RCC 7860 (cell line): ENCODE measurements at regions not wholly inside any gene's neighbourhood (a gene's known extent, or its start where the extent isn't known, plus 50 kb on each side); places are given as distances from the start of the nearest gene placed in this dataset.

Experiments used
- DNase-seq: peaks from one replicate; pipeline ENCODE4 v3.0.0-alpha.2; 2015; ENCODE audit warnings: low spot score
- FAIRE-seq: peaks from 2 replicates; lab custom pipeline; 2012; peaks lifted over from hg19 to GRCh38; lab: Jason Lieb, UNC

DNA sequence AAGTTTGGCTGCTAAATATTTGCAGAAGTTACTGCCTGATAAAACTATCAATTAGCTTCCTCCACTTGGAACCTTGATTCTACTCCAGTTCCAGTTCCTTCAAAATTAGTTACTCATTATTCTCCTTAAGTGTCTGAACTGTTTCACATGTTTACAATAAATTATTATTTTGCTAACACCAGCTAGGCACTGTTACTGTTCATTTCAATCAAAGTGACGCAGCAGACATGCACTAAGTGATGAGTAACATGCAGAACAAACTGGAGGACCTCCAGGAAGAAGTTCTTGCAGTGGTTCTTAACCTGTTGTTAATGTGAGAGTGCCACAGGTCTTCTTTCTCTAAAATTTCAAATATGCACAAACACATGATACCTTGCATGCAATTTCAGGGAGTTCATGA lies 491.8 kb upstream of the SEMA3A start:
- FAIRE-seq = no peak
- DNase-seq = no peak

- no peak for DNase-seq
- FAIRE-seq = no peak
These were observed 490.4 kb upstream of the SEMA3A start for GRCh38 chr7:84684836-84685480.

- no peak for FAIRE-seq
- DNase-seq = no peak
These were observed 488.0 kb upstream of the SEMA3A start for GRCh38 chr7:84682543-84682942.

DNA sequence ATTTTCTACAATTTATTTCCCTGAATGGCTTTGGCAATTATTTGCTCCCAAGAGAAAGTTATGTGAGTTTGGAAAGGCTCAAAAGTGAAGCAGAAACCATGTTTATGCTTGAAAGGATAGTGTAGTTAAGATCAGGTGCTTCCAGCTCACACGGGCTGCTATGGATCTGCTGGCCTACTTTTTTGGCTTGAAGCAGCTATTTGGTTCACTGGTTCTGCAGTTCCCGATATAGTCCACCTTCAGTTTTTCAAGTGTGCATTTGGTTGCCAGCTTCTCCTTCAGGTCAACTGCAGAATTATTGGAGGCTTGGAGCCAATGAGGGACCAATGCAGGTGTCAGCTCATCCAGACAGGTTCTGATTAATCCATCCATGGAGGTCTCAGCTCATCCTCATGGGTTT lies 484.3 kb upstream of the SEMA3A start:
- FAIRE-seq = no peak
- no peak for DNase-seq

GRCh38 chr7:84677117-84677732 lies 482.6 kb upstream of the SEMA3A start:
- no peak for FAIRE-seq

GRCh38 chr7:84675633-84676034 lies 481.0 kb upstream of the SEMA3A start:
- DNase-seq (no peak), FAIRE-seq (no peak)

More at GRCh38 chr7:84677117-84677732, 482.6 kb upstream of the SEMA3A start:
- DNase-seq = no peak

- DNase-seq = no peak
These were observed 479.8 kb upstream of the SEMA3A start for GRCh38 chr7:84674236-84674913.

GRCh38 chr7:84669177-84669732 lies 474.7 kb upstream of the SEMA3A start:
- FAIRE-seq = no peak
- no peak for DNase-seq

More at GRCh38 chr7:84674236-84674913, 479.8 kb upstream of the SEMA3A start:
- FAIRE-seq = no peak

GRCh38 chr7:84668116-84668515 lies 473.5 kb upstream of the SEMA3A start:
- DNase-seq (no peak), FAIRE-seq (no peak)

- FAIRE-seq = no peak
- no peak for DNase-seq
These were observed 472.1 kb upstream of the SEMA3A start for GRCh38 chr7:84666651-84667050.

DNA sequence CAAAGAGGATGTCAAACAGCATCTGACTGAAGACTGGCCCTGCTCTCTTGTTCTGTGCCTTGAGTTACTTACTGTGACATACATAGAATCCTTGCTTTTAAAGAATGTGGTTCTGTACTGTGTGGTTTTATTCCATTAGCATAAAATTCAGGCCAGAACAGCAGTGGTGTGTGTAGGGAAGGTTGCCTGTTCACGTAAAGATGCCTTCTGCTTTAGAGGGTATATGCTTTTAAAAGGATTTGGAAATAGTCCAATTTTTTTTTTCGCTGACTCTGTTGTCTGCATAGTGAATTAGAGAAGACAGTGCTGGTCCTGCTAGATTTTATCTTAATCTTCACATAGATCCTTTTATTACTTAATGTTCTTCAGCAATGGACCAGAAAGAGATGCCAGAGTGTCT lies 470.8 kb upstream of the SEMA3A start:
- DNase-seq (no peak), FAIRE-seq (no peak)

GRCh38 chr7:84664626-84665025 lies 470.0 kb upstream of the SEMA3A start:
- DNase-seq = no peak
- no peak for FAIRE-seq

GRCh38 chr7:84663224-84663623 lies 468.6 kb upstream of the SEMA3A start:
- DNase-seq (no peak), FAIRE-seq (no peak)

DNA sequence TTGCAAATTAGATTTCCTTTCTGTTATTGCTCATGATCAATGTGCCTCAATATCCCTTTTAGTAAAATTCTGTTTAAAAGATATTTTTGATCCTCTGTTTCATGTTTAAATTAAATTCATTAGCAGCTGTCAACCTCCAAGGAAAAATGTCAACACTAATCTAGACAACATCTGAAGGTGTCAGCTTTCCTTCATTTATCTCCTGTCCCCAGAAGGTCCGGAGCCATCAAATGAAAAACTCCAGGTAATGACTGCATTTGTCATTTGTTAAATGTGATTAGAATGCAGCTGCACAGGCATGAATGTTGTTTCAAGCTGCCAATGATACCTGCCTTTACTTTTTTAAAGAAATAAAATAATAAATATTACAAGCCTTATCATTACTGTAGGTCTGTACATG lies 463.7 kb upstream of the SEMA3A start:
- DNase-seq = no peak
- FAIRE-seq = no peak

GRCh38 chr7:84654273-84654672 lies 459.7 kb upstream of the SEMA3A start:
- DNase-seq (no peak), FAIRE-seq (no peak)

DNA sequence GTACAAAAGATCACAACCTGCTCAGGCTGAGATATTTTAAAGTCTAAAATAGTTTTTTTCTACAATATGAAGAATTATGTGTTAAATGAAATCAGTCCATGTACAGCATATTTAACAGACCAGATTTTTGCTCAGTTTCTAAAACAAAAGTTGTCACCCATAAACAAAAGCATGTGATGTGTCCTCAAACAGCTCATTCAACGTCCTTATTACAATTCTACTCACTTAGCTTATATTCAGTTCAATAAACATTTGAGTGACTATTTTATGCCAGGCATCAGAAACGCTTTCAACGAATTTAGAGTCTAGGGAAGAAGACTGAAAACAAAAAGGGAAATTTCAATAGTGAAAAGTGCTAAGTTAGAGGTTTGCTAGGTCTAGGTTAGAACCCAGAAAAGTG lies 457.3 kb upstream of the SEMA3A start:
- no peak for FAIRE-seq

DNA sequence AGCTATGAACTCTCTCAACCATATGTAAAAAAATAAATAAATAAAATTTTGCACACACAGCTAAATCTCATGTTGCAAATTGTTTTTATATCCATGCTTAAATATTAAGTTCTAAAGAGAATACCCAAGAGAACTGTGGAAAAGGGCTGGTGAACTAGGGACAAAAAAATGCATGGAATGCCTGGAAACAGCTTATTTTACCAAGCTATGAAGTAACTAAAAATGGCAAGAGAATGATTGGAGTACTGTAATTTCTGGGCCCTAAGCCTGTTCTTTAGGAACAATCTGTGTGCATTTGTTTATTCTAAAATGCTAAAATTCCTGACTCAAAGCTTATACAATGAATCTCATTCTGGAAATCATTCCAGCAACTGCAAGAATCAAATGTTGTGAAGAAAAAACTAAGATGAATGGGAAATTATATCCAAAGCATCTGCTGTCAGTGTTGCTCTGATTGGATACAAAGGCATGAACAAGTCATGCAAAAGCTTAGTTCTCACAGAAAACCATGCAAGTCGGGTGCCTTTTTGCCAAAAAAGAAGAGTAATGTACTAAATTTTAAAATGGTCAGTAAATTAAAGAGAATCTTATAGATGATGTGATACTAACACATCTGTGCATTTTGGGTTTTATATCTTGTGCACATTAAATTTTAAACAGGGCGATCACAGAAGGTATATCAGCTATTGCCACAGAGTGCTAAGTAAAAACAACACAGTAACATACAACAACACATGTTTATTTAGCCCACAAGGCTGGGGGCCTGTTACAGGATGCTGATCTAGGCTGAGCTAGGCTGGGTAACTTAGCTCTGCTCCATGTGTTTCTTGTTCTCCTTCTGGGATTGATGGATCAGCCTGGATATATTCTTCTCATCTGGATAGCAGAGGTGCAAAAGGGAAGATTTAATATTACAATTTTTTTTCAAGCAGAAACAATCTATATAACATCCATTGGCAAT lies 453.5 kb upstream of the SEMA3A start:
- FAIRE-seq = no peak

More for the DNA sequence above, 457.3 kb upstream of the SEMA3A start:
- no peak for DNase-seq

GRCh38 chr7:84642611-84643010 lies 448.0 kb upstream of the SEMA3A start:
- no peak for DNase-seq
- no peak for FAIRE-seq

More for the DNA sequence above, 453.5 kb upstream of the SEMA3A start:
- peak; percentile 44 for DNase-seq

DNA sequence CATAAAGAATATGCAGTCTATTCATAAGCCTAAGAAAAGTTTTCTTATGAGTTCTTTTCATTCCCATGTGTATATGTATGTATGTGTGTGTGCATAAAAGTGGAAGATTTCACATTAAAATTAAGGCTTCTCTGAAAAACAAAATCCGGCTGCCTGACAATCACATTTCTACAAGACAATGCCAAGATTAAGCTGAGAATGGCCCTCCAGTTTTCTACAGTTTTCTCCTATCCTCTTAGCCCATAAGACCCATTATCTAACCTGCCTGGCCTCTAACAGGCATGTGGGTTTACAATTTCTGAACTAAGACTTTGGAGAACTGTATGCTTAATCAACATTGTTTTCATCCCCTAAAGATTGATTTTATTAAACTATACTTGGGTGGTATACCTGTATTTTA lies 446.0 kb upstream of the SEMA3A start:
- FAIRE-seq (no peak), DNase-seq (no peak)

DNA sequence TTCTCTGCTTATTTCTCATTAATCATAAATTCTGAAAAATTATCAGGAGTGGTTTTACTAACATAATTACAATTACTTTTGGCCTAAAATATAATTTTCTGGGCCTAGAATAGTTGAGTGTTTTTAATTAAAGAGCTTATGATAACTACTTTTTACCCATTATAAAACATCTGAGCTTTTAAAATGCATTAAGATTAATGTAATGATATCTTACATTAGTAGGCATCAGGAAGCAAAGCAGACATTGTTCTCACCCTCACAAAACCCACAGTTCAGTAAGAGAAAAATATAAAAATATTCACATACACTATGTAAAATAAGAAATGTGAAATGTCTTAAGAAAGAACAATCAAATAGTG lies 443.7 kb upstream of the SEMA3A start:
- no peak for DNase-seq
- no peak for FAIRE-seq
